ENCODE measurements at regions not wholly inside any gene's neighbourhood (a gene's known extent, or its start where the extent isn't known, plus 50 kb on each side); places are given as distances from the start of the nearest gene placed in this dataset.
"Not testable (repeated sequence)": the region's sequence is repeated elsewhere in the genome, so short reads cannot be mapped to it uniquely, and the experiment has no call there.

GRCh38 chr5:104344809-104345208 is 782.2 kb upstream of the NUDT12 start:
- no peak for ATAC-seq
- DNase-seq = no peak

GRCh38 chr5:104327801-104328200 is 765.2 kb upstream of the NUDT12 start:
- DNase-seq = no peak
- no peak for ATAC-seq

- no peak for ATAC-seq
- DNase-seq = no peak
Measured at GRCh38 chr5:104326966-104327365, 764.4 kb upstream of the NUDT12 start.

GRCh38 chr5:104325356-104325755 is 762.8 kb upstream of the NUDT12 start:
- no peak for ATAC-seq
- no peak for DNase-seq

- ATAC-seq, DNase-seq: not testable (repeated sequence)
Measured at GRCh38 chr5:104316676-104317075, 754.1 kb upstream of the NUDT12 start.

GRCh38 chr5:104312481-104312880 is 749.9 kb upstream of the NUDT12 start:
- no peak for ATAC-seq
- DNase-seq = no peak

- no peak for ATAC-seq
- no peak for DNase-seq
Measured at GRCh38 chr5:104305602-104306001, 743.0 kb upstream of the NUDT12 start.

GRCh38 chr5:104299998-104300706 is 737.6 kb upstream of the NUDT12 start:
- no peak for ATAC-seq
- no peak for DNase-seq

GRCh38 chr5:104298518-104298917 is 735.9 kb upstream of the NUDT12 start:
- no peak for ATAC-seq
- DNase-seq = no peak

GRCh38 chr5:104297076-104297475 is 734.5 kb upstream of the NUDT12 start:
- no peak for ATAC-seq
- no peak for DNase-seq

- DNase-seq (no peak), ATAC-seq (no peak)
Measured at GRCh38 chr5:104295991-104296390, 733.4 kb upstream of the NUDT12 start.

GRCh38 chr5:104283136-104283535 is 720.5 kb upstream of the NUDT12 start:
- ATAC-seq = no peak
- DNase-seq = no peak

GRCh38 chr5:104273725-104274124 is 711.1 kb upstream of the NUDT12 start:
- no peak for ATAC-seq

GRCh38 chr5:104267320-104268015 is 704.9 kb upstream of the NUDT12 start:
- DNase-seq (no peak), ATAC-seq (no peak)

More at GRCh38 chr5:104273725-104274124, 711.1 kb upstream of the NUDT12 start:
- no peak for DNase-seq

GRCh38 chr5:104266161-104266560 is 703.6 kb upstream of the NUDT12 start:
- no peak for DNase-seq
- no peak for ATAC-seq

GRCh38 chr5:104265531-104266140 is 703.0 kb upstream of the NUDT12 start:
- no peak for DNase-seq
- ATAC-seq = no peak

GRCh38 chr5:104247260-104247659 is 684.7 kb upstream of the NUDT12 start:
- DNase-seq = no peak
- ATAC-seq = no peak

GRCh38 chr5:104241046-104241445 is 678.5 kb upstream of the NUDT12 start:
- no peak for ATAC-seq
- DNase-seq = no peak

GRCh38 chr5:104237586-104237985 is 675.0 kb upstream of the NUDT12 start:
- DNase-seq (no peak), ATAC-seq (no peak)

- DNase-seq = no peak
- ATAC-seq = no peak
Measured at GRCh38 chr5:104223885-104224773, 661.5 kb upstream of the NUDT12 start.

- DNase-seq (no peak), ATAC-seq (no peak)
Measured at GRCh38 chr5:104218200-104218599, 655.6 kb upstream of the NUDT12 start.

- DNase-seq (no peak), ATAC-seq (no peak)
Measured at GRCh38 chr5:104213216-104213615, 650.6 kb upstream of the NUDT12 start.
